AG04450 (cell line): ENCODE measurements at regions not wholly inside any gene's neighbourhood (a gene's known extent, or its start where the extent isn't known, plus 50 kb on each side); places are given as distances from the start of the nearest gene placed in this dataset.

Experiments used
- CTCF ChIA-PET: fragments of 300-600, 350-600 bp; formaldehyde crosslinking; extraction: SDS; loops from one replicate; lab custom pipeline; 2022; ENCODE audit warnings: antibody characterized with exemption, inconsistent platforms; lab: Charles Lee
- POLR2A ChIA-PET: fragments of 350-600 bp; formaldehyde crosslinking; extraction: SDS; loops from one replicate; lab custom pipeline; 2021; ENCODE audit warnings: antibody characterized with exemption, inconsistent platforms; lab: Yijun Ruan, JAX
- DNase-seq: peaks from one replicate; pipeline ENCODE4 v3.0.0-alpha.2; 2011; ENCODE audit warnings: low read depth, low spot score
- H3K27ac ChIP-seq: one replicate; pipeline ENCODE4 v1.5.1; 2012; ENCODE audit warnings: low read depth, low read length, control low read depth
- H3K27me3 ChIP-seq: one replicate; pipeline ENCODE4 v1.6.0; 2012; ENCODE audit warnings: low read length; ENCODE audit not compliant: control insufficient read depth, insufficient read depth
- H3K4me3 ChIP-seq: 2 replicates; pipeline ENCODE4 v1.5.1; 2011; ENCODE audit warnings: mild to moderate bottlenecking, low read depth, low read length, control low read depth
- H3K9me3 ChIP-seq: 2 replicates; pipeline ENCODE4 v1.5.1; 2012; ENCODE audit warnings: low read length; ENCODE audit not compliant: control insufficient read depth, insufficient read depth
- TF ChIP-seq, protein P1 (sequence below): IDR thresholded peaks from 2 replicates; pipeline ENCODE4 v1.5.1; 2011; ENCODE audit warnings: low read depth, low read length, control low read depth, inconsistent platforms

DNA sequence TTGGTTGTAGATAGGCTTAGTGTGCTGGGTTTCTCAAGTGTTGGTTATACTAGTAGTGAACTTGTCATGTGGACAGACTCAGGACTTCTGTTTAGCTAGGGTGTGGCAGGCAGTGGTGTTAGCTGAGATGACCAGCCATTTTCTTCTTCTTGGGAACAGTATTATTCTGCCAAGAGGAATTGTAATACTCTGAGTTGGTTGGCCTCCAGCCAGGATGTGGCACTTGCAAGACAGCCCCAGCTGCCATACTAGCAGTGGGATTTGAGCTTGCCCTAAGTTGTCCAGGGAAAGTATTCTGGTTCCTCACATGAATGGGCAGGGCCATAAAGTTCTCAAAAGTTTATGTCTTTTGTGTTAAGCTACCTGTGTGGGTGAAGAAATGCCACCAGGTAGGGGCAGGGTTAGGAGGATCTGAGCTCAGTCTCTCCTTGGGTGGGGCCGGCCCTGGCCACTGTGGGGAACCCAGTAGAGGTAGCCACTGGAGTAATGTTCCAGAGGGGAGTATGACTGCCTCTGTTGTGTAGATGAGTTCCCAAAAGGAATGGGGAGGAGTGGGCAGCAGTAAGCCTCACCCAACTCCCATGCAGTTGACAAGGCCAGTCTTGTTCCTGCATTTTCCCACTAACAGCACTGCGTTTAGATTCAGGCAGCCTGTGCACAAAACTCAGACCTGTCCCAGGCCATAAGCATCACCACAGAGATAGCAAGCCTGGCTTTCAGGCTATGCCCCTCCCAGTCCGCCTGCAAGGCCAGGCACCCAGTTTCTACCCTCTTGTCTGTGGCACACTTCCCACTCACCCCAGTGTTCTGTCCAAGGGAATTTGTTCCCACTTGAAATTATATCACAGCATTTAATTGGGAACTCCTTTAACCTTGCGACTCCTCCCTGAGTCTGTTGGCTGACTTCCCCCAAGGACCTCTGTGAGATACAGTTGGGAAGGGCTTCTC, 250.7 kb downstream of the ANXA1 start:
- H3K27me3 ChIP-seq: no peaks in the 10 kb centered on the region
- ChIA-PET CTCF (no interaction called here), POLR2A (no interaction called here)
- no peak overlapping the region for H3K27ac ChIP-seq
- H3K9me3 ChIP-seq: no peaks in the 10 kb centered on the region; the same call in 1 of the 2 replicates
- TF ChIP-seq, protein P1, sequence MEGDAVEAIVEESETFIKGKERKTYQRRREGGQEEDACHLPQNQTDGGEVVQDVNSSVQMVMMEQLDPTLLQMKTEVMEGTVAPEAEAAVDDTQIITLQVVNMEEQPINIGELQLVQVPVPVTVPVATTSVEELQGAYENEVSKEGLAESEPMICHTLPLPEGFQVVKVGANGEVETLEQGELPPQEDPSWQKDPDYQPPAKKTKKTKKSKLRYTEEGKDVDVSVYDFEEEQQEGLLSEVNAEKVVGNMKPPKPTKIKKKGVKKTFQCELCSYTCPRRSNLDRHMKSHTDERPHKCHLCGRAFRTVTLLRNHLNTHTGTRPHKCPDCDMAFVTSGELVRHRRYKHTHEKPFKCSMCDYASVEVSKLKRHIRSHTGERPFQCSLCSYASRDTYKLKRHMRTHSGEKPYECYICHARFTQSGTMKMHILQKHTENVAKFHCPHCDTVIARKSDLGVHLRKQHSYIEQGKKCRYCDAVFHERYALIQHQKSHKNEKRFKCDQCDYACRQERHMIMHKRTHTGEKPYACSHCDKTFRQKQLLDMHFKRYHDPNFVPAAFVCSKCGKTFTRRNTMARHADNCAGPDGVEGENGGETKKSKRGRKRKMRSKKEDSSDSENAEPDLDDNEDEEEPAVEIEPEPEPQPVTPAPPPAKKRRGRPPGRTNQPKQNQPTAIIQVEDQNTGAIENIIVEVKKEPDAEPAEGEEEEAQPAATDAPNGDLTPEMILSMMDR: no peak
- DNase-seq: no peak
- H3K4me3 ChIP-seq: no peak overlapping the region

- DNase-seq: no peak
- ChIA-PET CTCF (no interaction called here), POLR2A (no interaction called here)
- TF ChIP-seq, protein P1: no peak
- Histone ChIP-seq H3K9me3 (no peaks in the 10 kb centered on the region), H3K27ac (no peak overlapping the region), H3K27me3 (no peaks in the 10 kb centered on the region), H3K4me3 (no peak overlapping the region)
Measured at GRCh38 chr9:73411494-73411893, 259.8 kb downstream of the ANXA1 start.

GRCh38 chr9:73412874-73413273, 261.2 kb downstream of the ANXA1 start:
- no peak for DNase-seq
- Histone ChIP-seq H3K27ac (no peak overlapping the region), H3K27me3 (no peaks in the 10 kb centered on the region), H3K4me3 (no peak overlapping the region), H3K9me3 (no peaks in the 10 kb centered on the region)
- POLR2A ChIA-PET: no interaction called here
- CTCF ChIA-PET: no interaction called here
- TF ChIP-seq, protein P1: no peak

DNA sequence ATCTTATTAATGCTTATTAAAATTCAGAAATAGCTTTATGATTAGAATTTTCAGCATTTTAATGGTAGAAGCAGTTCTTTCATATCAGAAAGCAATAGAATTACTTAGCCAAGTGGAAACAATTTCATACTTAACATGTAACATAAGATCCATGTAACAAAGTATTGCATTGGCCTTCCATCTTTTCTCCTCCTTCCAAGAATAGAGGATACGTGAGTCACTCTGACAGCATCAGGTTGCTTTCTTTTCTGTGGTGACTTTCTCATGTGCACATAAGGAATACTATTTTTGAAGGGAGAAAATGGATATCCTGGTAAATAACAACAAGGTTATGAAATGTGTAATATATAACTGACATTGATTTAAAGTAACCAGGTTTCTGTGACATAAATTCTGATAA, 272.2 kb downstream of the ANXA1 start:
- DNase-seq: no peak
- POLR2A ChIA-PET: no interaction called here
- TF ChIP-seq, protein P1: no peak
- Histone ChIP-seq H3K27me3 (no peaks in the 10 kb centered on the region), H3K4me3 (no peak overlapping the region), H3K9me3 (no peaks in the 10 kb centered on the region), H3K27ac (no peak overlapping the region)
- CTCF ChIA-PET: no interaction called here

DNA sequence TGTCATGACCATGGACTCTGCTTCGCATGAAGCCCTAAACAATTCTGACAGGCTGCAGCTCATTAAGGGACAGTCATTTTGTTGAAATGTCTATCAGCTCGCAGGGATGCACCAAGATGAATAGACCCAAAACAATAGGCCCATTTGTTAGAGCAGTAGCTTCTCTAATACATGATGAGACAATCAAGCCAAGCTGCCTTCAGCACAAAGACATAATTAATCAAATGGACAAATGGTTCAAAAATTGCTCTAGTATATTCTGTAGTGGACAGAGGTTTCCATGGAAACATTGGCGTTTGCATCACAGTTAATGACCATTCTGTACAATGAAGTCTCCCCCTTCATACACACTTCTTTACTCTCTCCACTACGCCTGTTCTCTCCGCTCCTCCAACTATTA, 274.6 kb downstream of the ANXA1 start:
- CTCF ChIA-PET: no interaction called here
- Histone ChIP-seq H3K4me3 (no peak overlapping the region), H3K27ac (no peak overlapping the region), H3K9me3 (no peaks in the 10 kb centered on the region), H3K27me3 (no peaks in the 10 kb centered on the region)
- TF ChIP-seq, protein P1: no peak
- DNase-seq: no peak
- POLR2A ChIA-PET: no interaction called here
